ENCODE measurements at regions not wholly inside any gene's neighbourhood (a gene's known extent, or its start where the extent isn't known, plus 50 kb on each side); places are given as distances from the start of the nearest gene placed in this dataset.

GRCh38 chr3:94356581-94356980 lies 293.7 kb downstream of the NSUN3 start:
- BruUV-seq (replicated peaks) = no TSS peak
- H3K27me3 ChIP-seq (replicated peaks; ENCODE audit: insufficient read depth, low read depth, low read length, poor library complexity) = peaks cover 3% of the 10 kb centered on the region
- no peaks in the 10 kb centered on the region for H3K9me3 ChIP-seq (ENCODE audit: low read depth, low read length, poor library complexity, severe bottlenecking)
- H3K27ac ChIP-seq (ENCODE audit: low read depth, low read length, poor library complexity, severe bottlenecking) = no peak overlapping the region
- no peak for DNase-seq (ENCODE audit: low spot score)
- ChIA-PET CTCF (no interaction called here), POLR2A (ENCODE audit: low non-redundant PET) (no interaction called here)
- H3K4me1 ChIP-seq (ENCODE audit: insufficient read depth, low read length, poor library complexity, severe bottlenecking) = no peaks in the 10 kb centered on the region
- no peaks in the 10 kb centered on the region for H3K36me3 ChIP-seq (ENCODE audit: insufficient read depth, low read length, poor library complexity, severe bottlenecking)
- intact Hi-C loops (cut with micrococcal nuclease; ENCODE audit: unreplicated experiment) = no loop called here
- H3K4me3 ChIP-seq (ENCODE audit: low read depth, low read length, poor library complexity, severe bottlenecking) = no peak overlapping the region
- TF ChIP-seq EZH2 (IDR thresholded peaks at IDR 0.05; ENCODE audit: borderline replicate concordance, low read depth, low read length, poor library complexity, severe bottlenecking) (no peak), CTCF (conservative IDR thresholded peaks at IDR 0.05; ENCODE audit: low read depth, low read length) (no peak)

GRCh38 chr3:94359996-94360395 lies 297.1 kb downstream of the NSUN3 start:
- Histone ChIP-seq H3K9me3 (ENCODE audit: low read depth, low read length, poor library complexity, severe bottlenecking) (no peaks in the 10 kb centered on the region), H3K27ac (ENCODE audit: low read depth, low read length, poor library complexity, severe bottlenecking) (no peak overlapping the region), H3K4me3 (ENCODE audit: low read depth, low read length, poor library complexity, severe bottlenecking) (no peak overlapping the region), H3K4me1 (ENCODE audit: insufficient read depth, low read length, poor library complexity, severe bottlenecking) (no peaks in the 10 kb centered on the region), H3K27me3 (replicated peaks; ENCODE audit: insufficient read depth, low read depth, low read length, poor library complexity) (peaks cover 12% of the 10 kb centered on the region), H3K36me3 (ENCODE audit: insufficient read depth, low read length, poor library complexity, severe bottlenecking) (no peaks in the 10 kb centered on the region)
- POLR2A ChIA-PET (ENCODE audit: low non-redundant PET) = no interaction called here
- intact Hi-C loops (cut with micrococcal nuclease; ENCODE audit: unreplicated experiment) = no loop called here
- CTCF ChIA-PET = no interaction called here
- BruUV-seq (replicated peaks) = no TSS peak
- DNase-seq (ENCODE audit: low spot score) = no peak
- no peak for TF ChIP-seq EZH2 (IDR thresholded peaks at IDR 0.05; ENCODE audit: borderline replicate concordance, low read depth, low read length, poor library complexity, severe bottlenecking)
- no peak for TF ChIP-seq CTCF (conservative IDR thresholded peaks at IDR 0.05; ENCODE audit: low read depth, low read length)

GRCh38 chr3:94360987-94361386 lies 298.1 kb downstream of the NSUN3 start:
- Histone ChIP-seq H3K27ac (ENCODE audit: low read depth, low read length, poor library complexity, severe bottlenecking) (no peak overlapping the region), H3K4me3 (ENCODE audit: low read depth, low read length, poor library complexity, severe bottlenecking) (no peak overlapping the region), H3K9me3 (ENCODE audit: low read depth, low read length, poor library complexity, severe bottlenecking) (no peaks in the 10 kb centered on the region), H3K36me3 (ENCODE audit: insufficient read depth, low read length, poor library complexity, severe bottlenecking) (no peaks in the 10 kb centered on the region), H3K4me1 (ENCODE audit: insufficient read depth, low read length, poor library complexity, severe bottlenecking) (no peaks in the 10 kb centered on the region), H3K27me3 (replicated peaks; ENCODE audit: insufficient read depth, low read depth, low read length, poor library complexity) (peaks cover 11% of the 10 kb centered on the region)
- ChIA-PET CTCF (no interaction called here), POLR2A (ENCODE audit: low non-redundant PET) (no interaction called here)
- no TSS peak for BruUV-seq (replicated peaks)
- intact Hi-C loops (cut with micrococcal nuclease; ENCODE audit: unreplicated experiment) = no loop called here
- TF ChIP-seq EZH2 (IDR thresholded peaks at IDR 0.05; ENCODE audit: borderline replicate concordance, low read depth, low read length, poor library complexity, severe bottlenecking) (no peak), CTCF (conservative IDR thresholded peaks at IDR 0.05; ENCODE audit: low read depth, low read length) (no peak)
- no peak for DNase-seq (ENCODE audit: low spot score)

All from A673 (cell line).